GM23338 (cell line): ENCODE measurements at regions not wholly inside any gene's neighbourhood (a gene's known extent, or its start where the extent isn't known, plus 50 kb on each side); places are given as distances from the start of the nearest gene placed in this dataset.

Experiments
- ATAC-seq: fragments of 200-7000 bp; cut with Tn5 transposase; 3 replicates; pipeline ENCODE4 v1.9.1; 2020
- DNase-seq: peaks from one replicate; pipeline ENCODE4 v3.0.0-alpha.2; 2015; ENCODE audit warnings: low spot score
- H2AFZ ChIP-seq: fragments of 200-600 bp; sonication (generic); 2 replicates; pipeline ENCODE4 v1.8.0; 2016; ENCODE audit warnings: antibody characterized with exemption, mild to moderate bottlenecking, moderate library complexity
- H3F3A ChIP-seq: fragments of 200-600 bp; sonication (generic); replicated peaks from 2 replicates; pipeline ENCODE4 v1.8.0; 2017; ENCODE audit warnings: antibody characterized with exemption, mixed run types, low read depth
- H3K27ac ChIP-seq: fragments of 200-600 bp; sonication (generic); 2 replicates; pipeline ENCODE4 v1.6.1; 2016; ENCODE audit warnings: low read depth
- H3K27me3 ChIP-seq: fragments of 200-600 bp; sonication (generic); 2 replicates; pipeline ENCODE4 v1.8.0; 2016; ENCODE audit warnings: mild to moderate bottlenecking, mixed run types, moderate library complexity; ENCODE audit not compliant: insufficient read depth
- H3K36me3 ChIP-seq: fragments of 200-600 bp; sonication (generic); 2 replicates; pipeline ENCODE4 v1.8.0; 2016; ENCODE audit warnings: mild to moderate bottlenecking; ENCODE audit not compliant: insufficient read depth
- H3K4me1 ChIP-seq: fragments of 200-600 bp; sonication (generic); 2 replicates; pipeline ENCODE4 v1.8.0; 2016; ENCODE audit warnings: mild to moderate bottlenecking, moderate library complexity; ENCODE audit not compliant: insufficient read depth
- H3K4me2 ChIP-seq: fragments of 200-600 bp; sonication (generic); 2 replicates; pipeline ENCODE4 v1.7.1; 2017; ENCODE audit warnings: mixed run types
- H3K4me3 ChIP-seq: fragments of 200-600 bp; sonication (generic); 2 replicates; pipeline ENCODE4 v1.6.1; 2016; ENCODE audit warnings: mixed run types
- H3K79me2 ChIP-seq: fragments of 200-600 bp; sonication (generic); replicated peaks from 2 replicates; pipeline ENCODE4 v1.8.0; 2017; ENCODE audit warnings: mild to moderate bottlenecking; ENCODE audit not compliant: insufficient read depth
- H3K9me2 ChIP-seq: fragments of 200-600 bp; sonication (generic); 2 replicates; pipeline ENCODE4 v1.8.0; 2017; ENCODE audit not compliant: insufficient read depth
- H4K20me1 ChIP-seq: fragments of 200-600 bp; sonication (generic); replicated peaks from 2 replicates; pipeline ENCODE4 v1.8.0; 2017; ENCODE audit warnings: mild to moderate bottlenecking; ENCODE audit not compliant: insufficient read depth
- H3K27ac Mint-ChIP-seq: 2 replicates; pipeline ENCODE4 v1.8.0; 2020; ENCODE audit warnings: inconsistent platforms, mild to moderate bottlenecking, moderate library complexity, mixed read lengths
- H3K27me3 Mint-ChIP-seq: 3 replicates; pipeline ENCODE4 v1.8.0; 2022; ENCODE audit warnings: low read depth, mild to moderate bottlenecking, moderate library complexity, mixed read lengths, inconsistent platforms; ENCODE audit not compliant: insufficient read depth, poor library complexity
- H3K36me3 Mint-ChIP-seq: 3 replicates; pipeline ENCODE4 v1.8.0; 2021; ENCODE audit warnings: low read depth, mild to moderate bottlenecking, inconsistent platforms, moderate library complexity, mixed read lengths
- H3K4me1 Mint-ChIP-seq: 3 replicates; pipeline ENCODE4 v1.8.0; 2020; ENCODE audit warnings: mild to moderate bottlenecking, inconsistent platforms, mixed read lengths
- H3K4me3 Mint-ChIP-seq: 3 replicates; pipeline ENCODE4 v1.8.0; 2021; ENCODE audit warnings: moderate library complexity, mild to moderate bottlenecking, inconsistent platforms, mixed read lengths
- H3K9me3 Mint-ChIP-seq: 3 replicates; pipeline ENCODE4 v1.8.0; 2020; ENCODE audit warnings: moderate library complexity, mild to moderate bottlenecking, inconsistent platforms, mixed read lengths
- CREB1 ChIP-seq: fragments of 250-450 bp; sonication (Bioruptor Pico); IDR thresholded peaks from 2 replicates; pipeline ENCODE4 v1.5.0; 2020; ENCODE audit warnings: low read depth, mild to moderate bottlenecking, moderate library complexity
- CTCF ChIP-seq, 2 experiments: fragments of 200-600 bp in 1 of 2; sonication (generic) in 1 of 2; conservative IDR thresholded peaks; 2 replicates each; pipeline versions ENCODE4 v1.5.1 to v1.6.1; 2016 to 2017; ENCODE audit warnings: antibody characterized with exemption in 2 of 2, low read depth in 2 of 2, mild to moderate bottlenecking in 2 of 2, moderate library complexity in 1 of 2
- ETS1 ChIP-seq: IDR thresholded peaks from 2 replicates; pipeline ENCODE4 v1.6.1; 2016; ENCODE audit warnings: antibody characterized with exemption
- EZH2 ChIP-seq: fragments of 200-600 bp; sonication (generic); IDR thresholded peaks from one replicate; pipeline ENCODE4 v1.8.0; 2017; ENCODE audit warnings: antibody characterized with exemption, mild to moderate bottlenecking, low read depth; ENCODE audit not compliant: unreplicated experiment
- EZH2phosphoT487 ChIP-seq: fragments of 200-600 bp; sonication (generic); IDR thresholded peaks from one replicate; pipeline ENCODE4 v1.8.1; 2018; ENCODE audit warnings: antibody characterized with exemption; ENCODE audit not compliant: unreplicated experiment
- JUNB ChIP-seq: IDR thresholded peaks from one replicate; pipeline ENCODE4 v1.6.1; 2016; ENCODE audit warnings: antibody characterized with exemption; ENCODE audit not compliant: unreplicated experiment
- NANOG ChIP-seq: IDR thresholded peaks from 2 replicates; pipeline ENCODE4 v1.6.1; 2016; ENCODE audit warnings: antibody characterized with exemption, borderline replicate concordance
- POLR2AphosphoS5 ChIP-seq: IDR thresholded peaks from 2 replicates; pipeline ENCODE4 v1.6.1; 2016; ENCODE audit warnings: antibody characterized with exemption, low read depth
- REST ChIP-seq: IDR thresholded peaks from one replicate; pipeline ENCODE4 v1.6.1; 2018; ENCODE audit warnings: antibody characterized with exemption; ENCODE audit not compliant: unreplicated experiment
- STAT1 ChIP-seq: IDR thresholded peaks from one replicate; pipeline ENCODE4 v1.6.1; 2016; ENCODE audit warnings: antibody characterized with exemption; ENCODE audit not compliant: unreplicated experiment
- ZNF114 ChIP-seq: fragments of 250-450 bp; sonication (Bioruptor Pico); IDR thresholded peaks from 2 replicates; pipeline ENCODE4 v1.5.0; 2020; ENCODE audit warnings: mild to moderate bottlenecking, moderate library complexity
- ZNF331 ChIP-seq: fragments of 250-450 bp; sonication (Bioruptor Pico); IDR thresholded peaks from 2 replicates; pipeline ENCODE4 v1.5.0; 2020; ENCODE audit warnings: low read depth, mild to moderate bottlenecking, moderate library complexity
- ZNF462 ChIP-seq: fragments of 250-450 bp; sonication (Bioruptor Pico); IDR thresholded peaks from 2 replicates; pipeline ENCODE4 v1.5.0; 2020; ENCODE audit warnings: mild to moderate bottlenecking, moderate library complexity

GRCh38 chr5:44511596-44511995, 122.4 kb upstream of the FGF10 start:
- ATAC-seq: no peak
- no peak overlapping the region for H2AFZ ChIP-seq
- H3K9me3 Mint-ChIP-seq: no peaks in the 10 kb centered on the region

More at GRCh38 chr5:44511596-44511995, 122.4 kb upstream of the FGF10 start:
- DNase-seq: no peak
- H3K27me3 ChIP-seq: no peaks in the 10 kb centered on the region
- H3F3A ChIP-seq: no peaks in the 10 kb centered on the region
- H3K27ac Mint-ChIP-seq: no peak overlapping the region
- H3K4me1 ChIP-seq: no peaks in the 10 kb centered on the region
- H3K79me2 ChIP-seq: no peaks in the 10 kb centered on the region
- H3K36me3 ChIP-seq: no peaks in the 10 kb centered on the region
- no peaks in the 10 kb centered on the region for H3K27me3 Mint-ChIP-seq
- no peaks in the 10 kb centered on the region for H3K36me3 Mint-ChIP-seq
- no peak overlapping the region for H3K4me3 ChIP-seq
- no peaks in the 10 kb centered on the region for H4K20me1 ChIP-seq
- H3K4me1 Mint-ChIP-seq: peaks cover 6% of the 10 kb centered on the region; the same call in 2 of the 3 replicates
- H3K4me3 Mint-ChIP-seq: no peak overlapping the region
- H3K27ac ChIP-seq: no peak overlapping the region
- no peak for TF ChIP-seq EZH2
- TF ChIP-seq STAT1: no peak
- no peak for TF ChIP-seq ZNF114
- no peak for TF ChIP-seq JUNB
- TF ChIP-seq NANOG: no peak
- no peak for TF ChIP-seq ETS1
- no peak for TF ChIP-seq POLR2AphosphoS5
- TF ChIP-seq CTCF (conservative IDR thresholded peaks at IDR 0.05; ENCODE audit: low read depth in 2 of 2): no peak
- TF ChIP-seq REST: no peak
- TF ChIP-seq ZNF462 (CRISPR knock-in tag): no peak
- TF ChIP-seq CREB1 (CRISPR knock-in tag): no peak
- no peak for TF ChIP-seq ZNF331 (CRISPR knock-in tag)
- no peak for TF ChIP-seq EZH2phosphoT487
- H3K9me2 ChIP-seq: no peaks in the 10 kb centered on the region
- H3K4me2 ChIP-seq: no peak overlapping the region
